Thyroid gland (tissue), 4 donors: ENCODE measurements at regions not wholly inside any gene's neighbourhood (a gene's known extent, or its start where the extent isn't known, plus 50 kb on each side); places are given as distances from the start of the nearest gene placed in this dataset.

Source experiments
- CTCF ChIP-seq, 6 experiments: fragments of 200-600 bp in 3 of 6; fragments of 450-650 bp in 3 of 6; sonication (generic) in 3 of 6; IDR thresholded peaks; one replicate each; pipeline ENCODE4 v1.5.1; 2016 to 2019; ENCODE audit warnings: antibody characterized with exemption in 6 of 6, mild to moderate bottlenecking in 2 of 6, inconsistent platforms in 1 of 6, moderate library complexity in 1 of 6
- POLR2A ChIP-seq, 2 donors: fragments of 450-650 bp; IDR thresholded peaks; one replicate each; pipeline ENCODE4 v1.6.1; 2017; ENCODE audit warnings: antibody characterized with exemption in 2 of 2, mild to moderate bottlenecking in 2 of 2, moderate library complexity in 1 of 2

- TF ChIP-seq CTCF (IDR thresholded peaks at IDR 0.05): no peak
- no peak for TF ChIP-seq POLR2A (IDR thresholded peaks at IDR 0.05)
Observed at GRCh38 chr12:124152731-124153130, 142.2 kb upstream of the RFLNA start.
